Mucosa of descending colon (tissue), 3 donors: ENCODE measurements at regions not wholly inside any gene's neighbourhood (a gene's known extent, or its start where the extent isn't known, plus 50 kb on each side); places are given as distances from the start of the nearest gene placed in this dataset.

Experiments
- ATAC-seq: fragments of 200-7000 bp; cut with Tn5 transposase; one replicate; pipeline ENCODE4 v1.9.1; 2020; ENCODE audit warnings: mild to moderate bottlenecking, moderate library complexity
- DNase-seq, 3 donors: peaks; one replicate each; pipeline ENCODE4 v3.0.0-alpha.2; 2020
- H3K36me3 ChIP-seq: fragments of 200-600 bp; one replicate; pipeline ENCODE4 v1.8.0; 2021; ENCODE audit warnings: low read depth, mild to moderate bottlenecking
- H3K4me1 ChIP-seq: fragments of 200-600 bp; one replicate; pipeline ENCODE4 v1.8.0; 2021; ENCODE audit warnings: low read depth, mild to moderate bottlenecking
- H3K4me3 ChIP-seq: fragments of 200-600 bp; one replicate; pipeline ENCODE4 v1.8.0; 2021; ENCODE audit warnings: mild to moderate bottlenecking
- H3K9me3 ChIP-seq: fragments of 200-600 bp; one replicate; pipeline ENCODE4 v1.8.0; 2021; ENCODE audit warnings: mild to moderate bottlenecking
- CTCF ChIP-seq: fragments of 200-600 bp; IDR thresholded peaks from one replicate; pipeline ENCODE4 v1.8.0; 2022; ENCODE audit warnings: antibody characterized with exemption, mild to moderate bottlenecking
- intact Hi-C, 2 donors: fragments of 100-400 bp; cut with DNase I in 1 of 2; cut with micrococcal nuclease in 1 of 2; formaldehyde crosslinking; loops; one replicate each; pipeline versions ENCODE4 v1.11.0 to v1.11.1; 2022; cut with DNase I, micrococcal nuclease
- donor health status: DM: no; HTN: no; CAD: no; lungs with moderate emphysema.
- donor health status: DM: no; HTN: no; CAD: no.
- donor health status: DM: no; HTN: yes; CAD: no.

- TF ChIP-seq CTCF, result no peak
- ATAC-seq, result no peak
- intact Hi-C loops, result no loop called here
These were observed 172.4 kb upstream of the TNRC6C start for GRCh38 chr17:77786090-77786489.

GRCh38 chr17:77786740-77787505 is 171.6 kb upstream of the TNRC6C start:
- intact Hi-C loops, result no loop called here
- ATAC-seq (no peak), DNase-seq (no peak)
- no peaks in the 10 kb centered on the region for H3K36me3 ChIP-seq
- no peak for TF ChIP-seq CTCF
- no peaks in the 10 kb centered on the region for H3K9me3 ChIP-seq
- H3K4me3 ChIP-seq, result no peak overlapping the region
- H3K4me1 ChIP-seq, result no peaks in the 10 kb centered on the region

More at GRCh38 chr17:77786090-77786489, 172.4 kb upstream of the TNRC6C start:
- DNase-seq, result no peak
- H3K4me3 ChIP-seq, result no peak overlapping the region
- no peaks in the 10 kb centered on the region for H3K9me3 ChIP-seq
- no peaks in the 10 kb centered on the region for H3K4me1 ChIP-seq
- H3K36me3 ChIP-seq, result no peaks in the 10 kb centered on the region

GRCh38 chr17:77790143-77790829 is 168.2 kb upstream of the TNRC6C start:
- TF ChIP-seq CTCF, result no peak

GRCh38 chr17:77792626-77793025 is 165.9 kb upstream of the TNRC6C start:
- Histone ChIP-seq H3K4me3 (no peak overlapping the region), H3K4me1 (no peaks in the 10 kb centered on the region), H3K36me3 (no peaks in the 10 kb centered on the region), H3K9me3 (no peaks in the 10 kb centered on the region)
- intact Hi-C loops, result no loop called here
- TF ChIP-seq CTCF, result no peak
- DNase-seq (no peak), ATAC-seq (no peak)

More at GRCh38 chr17:77790143-77790829, 168.2 kb upstream of the TNRC6C start:
- Histone ChIP-seq H3K4me3 (no peak overlapping the region), H3K4me1 (no peaks in the 10 kb centered on the region), H3K36me3 (no peaks in the 10 kb centered on the region), H3K9me3 (no peaks in the 10 kb centered on the region)
- intact Hi-C loops, result no loop called here
- ATAC-seq (no peak), DNase-seq (no peak)

GRCh38 chr17:77793146-77793970 is 165.1 kb upstream of the TNRC6C start:
- Histone ChIP-seq H3K36me3 (no peaks in the 10 kb centered on the region), H3K4me1 (no peaks in the 10 kb centered on the region), H3K4me3 (no peak overlapping the region), H3K9me3 (no peaks in the 10 kb centered on the region)
- no peak for TF ChIP-seq CTCF
- DNase-seq, result no peak
- intact Hi-C loops, result no loop called here
- no peak for ATAC-seq
